Ishikawa (cell line): ENCODE measurements at regions not wholly inside any gene's neighbourhood (a gene's known extent, or its start where the extent isn't known, plus 50 kb on each side); places are given as distances from the start of the nearest gene placed in this dataset.

Experiments used
- CEBPB ChIP-seq: IDR thresholded peaks from 2 replicates; pipeline ENCODE4 v1.6.1; 2012
- CREB1 ChIP-seq: IDR thresholded peaks from 2 replicates; pipeline ENCODE4 v1.6.1; 2012; ENCODE audit warnings: low read depth
- EGR1 ChIP-seq: IDR thresholded peaks from 2 replicates; pipeline ENCODE4 v1.6.1; 2012
- EP300 ChIP-seq: IDR thresholded peaks from 2 replicates; pipeline ENCODE4 v1.6.1; 2012; ENCODE audit warnings: borderline replicate concordance
- FOXM1 ChIP-seq: IDR thresholded peaks from 2 replicates; pipeline ENCODE4 v1.6.1; 2012; ENCODE audit warnings: low read depth, borderline replicate concordance
- NFIC ChIP-seq: IDR thresholded peaks from 2 replicates; pipeline ENCODE4 v1.6.1; 2012
- RAD21 ChIP-seq: IDR thresholded peaks from 2 replicates; pipeline ENCODE4 v1.6.1; 2012; ENCODE audit warnings: low read depth
- REST ChIP-seq: IDR thresholded peaks from 2 replicates; pipeline ENCODE4 v1.6.1; 2012; ENCODE audit warnings: low read depth, mild to moderate bottlenecking
- TAF1 ChIP-seq: IDR thresholded peaks from 2 replicates; pipeline ENCODE4 v1.6.1; 2012; ENCODE audit warnings: low read depth, mild to moderate bottlenecking
- TCF12 ChIP-seq: IDR thresholded peaks from 2 replicates; pipeline ENCODE4 v1.6.1; 2012; ENCODE audit warnings: low read depth
- TEAD4 ChIP-seq: IDR thresholded peaks from 2 replicates; pipeline ENCODE4 v1.6.1; 2012
- USF1 ChIP-seq: IDR thresholded peaks from 2 replicates; pipeline ENCODE4 v1.6.1; 2012
- YY1 ChIP-seq: IDR thresholded peaks from 2 replicates; pipeline ENCODE4 v1.6.1; 2012; ENCODE audit warnings: low read depth
- ZBTB7A ChIP-seq: IDR thresholded peaks from 2 replicates; pipeline ENCODE4 v1.6.1; 2012; ENCODE audit warnings: low read depth
- TF ChIP-seq, protein P1 (sequence below): IDR thresholded peaks from 2 replicates; pipeline ENCODE4 v1.6.1; 2012

DNA sequence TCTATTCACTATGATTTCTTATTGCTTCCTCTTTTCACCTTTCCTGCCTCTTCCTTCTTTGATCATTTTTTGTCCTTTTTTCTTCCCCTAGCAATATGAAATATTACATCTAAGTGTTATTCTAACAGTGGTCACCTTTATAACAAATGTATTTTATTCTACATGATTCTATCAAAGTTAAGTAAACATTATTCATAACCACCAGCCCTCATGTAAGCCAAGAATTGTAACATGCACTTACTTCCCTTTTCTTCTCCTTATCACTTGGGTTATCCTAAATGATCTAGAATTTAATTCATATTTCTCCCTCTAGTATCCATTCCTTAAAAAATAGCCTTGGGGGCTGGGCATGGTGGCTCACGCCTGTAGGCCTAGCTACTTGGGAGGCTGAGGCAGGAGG is 88.3 kb upstream of the SLC22A23 start:
- no peak for TF ChIP-seq ZBTB7A
- TF ChIP-seq TEAD4, result no peak
- no peak for TF ChIP-seq TCF12
- no peak for TF ChIP-seq NFIC
- TF ChIP-seq EP300, result no peak
- no peak for TF ChIP-seq YY1
- no peak for TF ChIP-seq USF1
- TF ChIP-seq RAD21, result no peak
- TF ChIP-seq EGR1, result no peak
- TF ChIP-seq FOXM1, result no peak
- no peak for TF ChIP-seq TAF1
- TF ChIP-seq CREB1, result no peak
- no peak for TF ChIP-seq CEBPB
- TF ChIP-seq, protein P1, sequence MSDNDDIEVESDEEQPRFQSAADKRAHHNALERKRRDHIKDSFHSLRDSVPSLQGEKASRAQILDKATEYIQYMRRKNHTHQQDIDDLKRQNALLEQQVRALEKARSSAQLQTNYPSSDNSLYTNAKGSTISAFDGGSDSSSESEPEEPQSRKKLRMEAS, result no peak
- TF ChIP-seq REST, result no peak

DNA sequence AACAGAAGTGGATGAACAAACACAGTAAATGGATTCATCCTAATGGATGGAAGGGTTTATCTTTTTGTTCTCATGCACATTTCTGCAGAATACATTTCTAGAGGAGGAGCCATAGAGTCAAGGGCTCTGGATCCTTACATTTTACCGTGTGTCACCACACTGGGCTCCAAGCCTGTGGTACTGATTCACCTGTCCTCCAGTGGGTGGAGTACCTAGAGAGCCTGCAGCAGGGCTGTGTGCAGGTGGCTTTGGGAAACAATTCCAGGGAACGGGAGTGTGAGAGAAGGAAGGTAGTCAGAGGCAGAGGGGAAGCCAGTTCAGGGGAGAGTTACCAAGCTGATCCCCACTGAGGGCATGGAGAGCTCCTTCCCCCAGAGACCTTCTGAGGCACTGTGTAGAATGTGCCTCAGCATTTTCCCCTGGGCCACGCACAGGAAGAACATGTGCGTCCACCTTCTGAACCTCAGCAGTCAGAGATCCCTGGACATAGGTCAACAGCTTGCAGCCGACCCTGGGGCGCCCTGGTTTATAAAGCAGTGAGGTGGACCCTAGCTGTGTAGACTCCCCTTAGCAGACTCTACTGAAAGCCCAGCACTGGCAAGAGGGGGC is 85.3 kb upstream of the SLC22A23 start:
- TF ChIP-seq, protein P1, result no peak
- TF ChIP-seq TAF1, result no peak
- TF ChIP-seq EP300, result no peak
- TF ChIP-seq USF1, result no peak
- no peak for TF ChIP-seq EGR1
- no peak for TF ChIP-seq ZBTB7A
- TF ChIP-seq FOXM1, result no peak
- no peak for TF ChIP-seq CREB1
- no peak for TF ChIP-seq NFIC
- no peak for TF ChIP-seq YY1
- no peak for TF ChIP-seq RAD21
- no peak for TF ChIP-seq CEBPB
- no peak for TF ChIP-seq TEAD4
- TF ChIP-seq REST, result no peak

- no peak for TF ChIP-seq YY1
- TF ChIP-seq USF1, result no peak
- TF ChIP-seq, protein P1, result no peak
- no peak for TF ChIP-seq CEBPB
- no peak for TF ChIP-seq REST
- TF ChIP-seq CREB1, result no peak
Measured at GRCh38 chr6:3541006-3541585, 84.2 kb upstream of the SLC22A23 start.
